Neural crest cell (in vitro differentiated cells): ENCODE measurements at regions not wholly inside any gene's neighbourhood (a gene's known extent, or its start where the extent isn't known, plus 50 kb on each side); places are given as distances from the start of the nearest gene placed in this dataset.
A peak's percentile ranks its signal among the peaks of the same experiment; 100 is the strongest.

Experiments
- DNase-seq: peaks from one replicate; pipeline ENCODE4 v3.0.0; 2021; ENCODE audit warnings: low read depth, mixed read lengths, low spot score
- H3K27ac Mint-ChIP-seq: one replicate; pipeline ENCODE4 v1.8.0; 2021; ENCODE audit warnings: mild to moderate bottlenecking, mixed read lengths; ENCODE audit not compliant: unreplicated experiment
- H3K27me3 Mint-ChIP-seq: 2 replicates; pipeline ENCODE4 v1.8.0; 2021; ENCODE audit warnings: low read depth, mild to moderate bottlenecking, mixed read lengths
- H3K36me3 Mint-ChIP-seq: 2 replicates; pipeline ENCODE4 v1.8.0; 2021; ENCODE audit warnings: low read depth, mild to moderate bottlenecking, mixed read lengths
- H3K4me1 Mint-ChIP-seq: 2 replicates; pipeline ENCODE4 v1.8.0; 2021; ENCODE audit warnings: mixed read lengths
- H3K4me3 Mint-ChIP-seq: one replicate; pipeline ENCODE4 v1.8.0; 2021; ENCODE audit warnings: mild to moderate bottlenecking, mixed read lengths
- H3K9me3 Mint-ChIP-seq: 2 replicates; pipeline ENCODE4 v1.8.0; 2021; ENCODE audit warnings: mixed read lengths
- TF ChIP-seq, protein P1 (sequence below): fragments of 200-600 bp; sonication (generic); conservative IDR thresholded peaks from 2 replicates; pipeline ENCODE4 v1.5.0; 2021; ENCODE audit warnings: antibody characterized with exemption, mild to moderate bottlenecking

GRCh38 chr5:67281874-67282273 lies 85.3 kb upstream of the CD180 start:
- Mint-ChIP-seq H3K27me3 (no peaks in the 10 kb centered on the region), H3K4me3 (no peak overlapping the region)

GRCh38 chr5:67273689-67274356 lies 77.2 kb upstream of the CD180 start:
- no peak overlapping the region for H3K4me3 Mint-ChIP-seq
- no peak for DNase-seq
- TF ChIP-seq, protein P1, sequence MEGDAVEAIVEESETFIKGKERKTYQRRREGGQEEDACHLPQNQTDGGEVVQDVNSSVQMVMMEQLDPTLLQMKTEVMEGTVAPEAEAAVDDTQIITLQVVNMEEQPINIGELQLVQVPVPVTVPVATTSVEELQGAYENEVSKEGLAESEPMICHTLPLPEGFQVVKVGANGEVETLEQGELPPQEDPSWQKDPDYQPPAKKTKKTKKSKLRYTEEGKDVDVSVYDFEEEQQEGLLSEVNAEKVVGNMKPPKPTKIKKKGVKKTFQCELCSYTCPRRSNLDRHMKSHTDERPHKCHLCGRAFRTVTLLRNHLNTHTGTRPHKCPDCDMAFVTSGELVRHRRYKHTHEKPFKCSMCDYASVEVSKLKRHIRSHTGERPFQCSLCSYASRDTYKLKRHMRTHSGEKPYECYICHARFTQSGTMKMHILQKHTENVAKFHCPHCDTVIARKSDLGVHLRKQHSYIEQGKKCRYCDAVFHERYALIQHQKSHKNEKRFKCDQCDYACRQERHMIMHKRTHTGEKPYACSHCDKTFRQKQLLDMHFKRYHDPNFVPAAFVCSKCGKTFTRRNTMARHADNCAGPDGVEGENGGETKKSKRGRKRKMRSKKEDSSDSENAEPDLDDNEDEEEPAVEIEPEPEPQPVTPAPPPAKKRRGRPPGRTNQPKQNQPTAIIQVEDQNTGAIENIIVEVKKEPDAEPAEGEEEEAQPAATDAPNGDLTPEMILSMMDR, result no peak
- H3K27ac Mint-ChIP-seq, result peak overlapping the region; percentile 32
- H3K27me3 Mint-ChIP-seq, result no peaks in the 10 kb centered on the region
- H3K4me1 Mint-ChIP-seq, result peaks cover 11% of the 10 kb centered on the region
- H3K9me3 Mint-ChIP-seq, result peaks cover 17% of the 10 kb centered on the region
- peaks cover 23% of the 10 kb centered on the region for H3K36me3 Mint-ChIP-seq

More at GRCh38 chr5:67281874-67282273, 85.3 kb upstream of the CD180 start:
- peaks cover 13% of the 10 kb centered on the region for H3K4me1 Mint-ChIP-seq
- peaks cover 20% of the 10 kb centered on the region for H3K36me3 Mint-ChIP-seq
- H3K9me3 Mint-ChIP-seq, result peaks cover 13% of the 10 kb centered on the region
- DNase-seq, result no peak
- TF ChIP-seq, protein P1, result no peak
- no peak overlapping the region for H3K27ac Mint-ChIP-seq

DNA sequence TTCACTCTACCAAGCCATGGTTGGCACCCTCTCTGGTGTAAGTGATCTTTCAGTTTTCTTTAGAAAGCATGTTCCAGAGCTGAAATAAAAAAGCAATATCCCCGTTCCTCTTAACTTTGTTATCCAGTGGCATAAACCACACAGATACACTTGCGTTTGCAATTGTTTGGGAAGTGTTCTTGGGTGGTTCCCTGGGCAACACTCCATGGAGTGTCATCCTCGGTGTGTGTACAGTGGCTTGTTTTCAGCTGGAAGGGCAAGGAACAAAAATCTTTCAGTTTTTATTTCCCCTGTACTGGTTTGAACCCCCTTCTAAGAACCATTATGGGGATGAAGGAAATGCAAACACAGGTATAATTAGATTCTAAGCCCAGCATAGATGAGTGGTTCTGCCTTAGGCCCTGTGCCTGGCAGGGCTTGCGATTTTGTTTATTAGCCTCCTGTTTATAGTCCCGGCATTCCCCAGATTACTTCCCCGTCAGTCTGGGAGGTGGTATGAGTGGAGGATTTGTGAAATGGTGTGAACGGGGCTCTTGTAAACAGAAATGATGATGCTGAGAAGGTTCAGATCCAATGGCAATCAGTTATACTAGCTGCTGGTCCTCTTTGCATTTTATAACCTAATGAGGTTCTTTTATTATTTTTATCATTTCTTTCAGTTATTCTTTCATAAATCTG lies 76.0 kb upstream of the CD180 start:
- peaks cover 11% of the 10 kb centered on the region for H3K4me1 Mint-ChIP-seq
- DNase-seq, result no peak
- H3K27ac Mint-ChIP-seq, result no peak overlapping the region
- TF ChIP-seq, protein P1, result no peak
- H3K36me3 Mint-ChIP-seq, result peaks cover 15% of the 10 kb centered on the region
- H3K4me3 Mint-ChIP-seq, result no peak overlapping the region
- H3K27me3 Mint-ChIP-seq, result no peaks in the 10 kb centered on the region
- H3K9me3 Mint-ChIP-seq, result peaks cover 9% of the 10 kb centered on the region

DNA sequence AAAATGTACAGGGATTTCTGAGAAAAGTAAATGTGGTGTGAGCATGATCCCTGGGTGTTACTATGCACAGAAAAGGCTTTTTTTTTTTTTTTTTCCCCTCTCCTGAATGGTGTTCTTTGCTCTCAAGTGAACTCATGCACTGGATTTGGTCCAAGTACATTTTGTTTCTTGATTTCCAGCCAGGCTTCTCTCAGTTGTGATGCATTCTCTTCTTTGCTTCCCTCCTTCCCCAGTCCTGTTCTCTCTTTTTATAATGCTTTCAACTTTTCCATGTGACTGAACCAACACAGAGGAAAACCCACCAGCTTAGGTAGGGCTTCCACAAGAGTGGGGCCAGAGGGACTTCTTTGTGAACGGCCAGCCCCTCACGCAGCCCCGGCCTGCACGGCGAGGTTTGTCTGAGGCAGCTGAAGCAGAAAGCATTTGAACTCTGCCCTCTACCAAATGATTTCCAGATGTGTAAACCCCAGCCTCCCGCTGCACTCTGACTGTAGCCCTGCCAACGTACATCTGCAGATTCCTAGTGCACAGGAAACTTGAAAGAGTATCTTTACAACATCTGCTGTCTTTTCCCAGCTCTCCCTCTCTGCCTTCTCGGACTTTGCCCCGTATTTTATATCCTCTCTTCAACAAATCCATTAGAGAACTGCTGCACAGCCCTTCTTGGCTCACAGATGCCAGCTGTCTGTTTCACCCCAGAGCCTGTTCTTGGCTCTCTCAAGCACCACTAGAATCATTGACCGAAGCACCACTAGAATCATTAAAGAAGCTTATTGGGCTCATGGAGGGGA lies 71.8 kb upstream of the CD180 start:
- DNase-seq, result peak; percentile 30
- H3K27me3 Mint-ChIP-seq, result no peaks in the 10 kb centered on the region
- peaks cover 8% of the 10 kb centered on the region for H3K36me3 Mint-ChIP-seq
- peaks cover 9% of the 10 kb centered on the region for H3K9me3 Mint-ChIP-seq
- no peak overlapping the region for H3K27ac Mint-ChIP-seq
- H3K4me3 Mint-ChIP-seq, result no peak overlapping the region
- TF ChIP-seq, protein P1, result no peak
- peaks cover 6% of the 10 kb centered on the region for H3K4me1 Mint-ChIP-seq

DNA sequence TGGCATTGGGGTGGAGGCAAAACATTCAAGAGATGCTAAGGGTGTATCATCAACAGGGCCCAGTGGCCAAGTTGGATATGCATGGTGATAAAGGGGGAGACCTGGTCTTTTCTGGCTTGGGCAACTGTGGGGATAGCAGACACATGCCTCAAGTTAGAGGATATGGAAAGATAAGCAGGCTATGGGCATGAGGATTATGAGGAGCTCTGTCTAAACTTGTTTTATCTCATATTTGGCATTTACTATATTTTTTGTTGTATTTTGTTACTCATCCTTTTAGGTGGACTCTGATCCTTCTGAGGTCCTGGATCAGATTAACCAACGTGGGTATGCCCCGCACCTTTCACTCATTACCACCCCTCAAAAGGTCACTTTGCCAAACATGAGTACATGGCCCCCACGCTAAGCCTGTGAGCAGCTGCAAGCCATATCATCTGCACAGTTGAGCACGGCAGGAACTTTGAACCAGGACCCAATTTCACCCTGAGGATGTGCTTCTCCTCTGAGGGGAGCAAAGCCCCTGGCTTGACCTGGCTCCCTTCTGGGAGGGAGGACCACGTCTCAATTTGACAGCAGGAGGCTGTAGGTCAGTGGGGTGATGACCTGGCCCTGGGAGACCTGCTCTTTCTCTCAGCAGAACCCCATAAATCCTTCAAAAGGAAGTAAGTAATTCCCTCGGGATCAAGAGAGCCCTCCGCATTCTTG lies 71.1 kb upstream of the CD180 start:
- DNase-seq, result no peak
- Mint-ChIP-seq H3K4me1 (peaks cover 4% of the 10 kb centered on the region), H3K27ac (no peak overlapping the region), H3K4me3 (no peak overlapping the region), H3K36me3 (peaks cover 5% of the 10 kb centered on the region), H3K9me3 (peaks cover 15% of the 10 kb centered on the region), H3K27me3 (no peaks in the 10 kb centered on the region)
- TF ChIP-seq, protein P1, result no peak
